HG02759 (cell line): ENCODE measurements at regions not wholly inside any gene's neighbourhood (a gene's known extent, or its start where the extent isn't known, plus 50 kb on each side); places are given as distances from the start of the nearest gene placed in this dataset.

ENCODE experiments used
- ATAC-seq: cut with Tn5 transposase; IDR thresholded peaks from one replicate; pipeline ENCODE4 v1.9.1; 2021; ENCODE audit warnings: mild to moderate bottlenecking, moderate library complexity; ENCODE audit not compliant: unreplicated experiment

- ATAC-seq: no peak
Observed at GRCh38 chr1:182295697-182296096, 95.9 kb downstream of the GLUL start.

- no peak for ATAC-seq
Observed at GRCh38 chr1:182293119-182293589, 98.4 kb downstream of the GLUL start.

GRCh38 chr1:182292193-182292741 is 99.3 kb downstream of the GLUL start:
- ATAC-seq: no peak

- ATAC-seq: no peak
Observed at GRCh38 chr1:182291584-182292192, 99.9 kb downstream of the GLUL start.

- ATAC-seq: no peak
Observed at GRCh38 chr1:182288749-182289604, 102.6 kb downstream of the GLUL start.

GRCh38 chr1:182286761-182287160 is 104.8 kb downstream of the GLUL start:
- no peak for ATAC-seq

GRCh38 chr1:182283746-182284544 is 107.6 kb downstream of the GLUL start:
- ATAC-seq: no peak

- ATAC-seq: no peak
Observed at GRCh38 chr1:182281541-182281940, 110.0 kb downstream of the GLUL start.

- no peak for ATAC-seq
Observed at GRCh38 chr1:182280504-182280900, 111.1 kb downstream of the GLUL start.

- ATAC-seq: no peak
Observed at GRCh38 chr1:182279724-182280503, 111.7 kb downstream of the GLUL start.

- ATAC-seq: no peak
Observed at GRCh38 chr1:182279302-182279701, 112.3 kb downstream of the GLUL start.

- no peak for ATAC-seq
Observed at GRCh38 chr1:182278144-182279054, 113.2 kb downstream of the GLUL start.

GRCh38 chr1:182275271-182275670 is 116.3 kb downstream of the GLUL start:
- ATAC-seq: no peak

- ATAC-seq: no peak
Observed at GRCh38 chr1:182274618-182275017, 117.0 kb downstream of the GLUL start.

- no peak for ATAC-seq
Observed at GRCh38 chr1:182270731-182271130, 120.9 kb downstream of the GLUL start.

- no peak for ATAC-seq
Observed at GRCh38 chr1:182269097-182269496, 122.5 kb downstream of the GLUL start.

GRCh38 chr1:182268669-182269068 is 122.9 kb downstream of the GLUL start:
- no peak for ATAC-seq

GRCh38 chr1:182264185-182264584 is 127.4 kb downstream of the GLUL start:
- no peak for ATAC-seq

- no peak for ATAC-seq
Observed at GRCh38 chr1:182263706-182264105, 127.9 kb downstream of the GLUL start.
